Stimulated activated CD4-positive, alpha-beta T cell treated with anti-CD3 and anti-CD28 coated beads, Interleukin-1b, Interleukin-23, amount 100 ng/mL, for 1 hour (primary cell): ENCODE measurements at regions not wholly inside any gene's neighbourhood (a gene's known extent, or its start where the extent isn't known, plus 50 kb on each side); places are given as distances from the start of the nearest gene placed in this dataset.

Experiments
- DNase-seq, 2 donors: peaks; one replicate each; pipeline ENCODE4 v3.0.0-alpha.2; 2020; ENCODE audit warnings: low read depth in 2 of 2

- no peak for DNase-seq
Measured at GRCh38 chr6:168782187-168782751, 341.3 kb downstream of the SMOC2 start.

- no peak for DNase-seq
Measured at GRCh38 chr6:168778201-168778600, 337.2 kb downstream of the SMOC2 start.

GRCh38 chr6:168774381-168774780 is 333.4 kb downstream of the SMOC2 start:
- no peak for DNase-seq

- DNase-seq: no peak
Measured at GRCh38 chr6:168773788-168774187, 332.8 kb downstream of the SMOC2 start.

GRCh38 chr6:168765752-168766151 is 324.8 kb downstream of the SMOC2 start:
- DNase-seq: no peak

GRCh38 chr6:168756009-168756634 is 315.1 kb downstream of the SMOC2 start:
- no peak for DNase-seq

GRCh38 chr6:168746643-168747042 is 305.7 kb downstream of the SMOC2 start:
- DNase-seq: no peak

- DNase-seq: no peak
Measured at GRCh38 chr6:168746013-168746412, 305.0 kb downstream of the SMOC2 start.

- DNase-seq: no peak
Measured at GRCh38 chr6:168744861-168745260, 303.9 kb downstream of the SMOC2 start.

GRCh38 chr6:168741942-168742782 is 301.2 kb downstream of the SMOC2 start:
- no peak for DNase-seq

- no peak for DNase-seq
Measured at GRCh38 chr6:168741305-168741704, 300.3 kb downstream of the SMOC2 start.

GRCh38 chr6:168739381-168739780 is 298.4 kb downstream of the SMOC2 start:
- DNase-seq: no peak

GRCh38 chr6:168737481-168737880 is 296.5 kb downstream of the SMOC2 start:
- no peak for DNase-seq

GRCh38 chr6:168737014-168737413 is 296.0 kb downstream of the SMOC2 start:
- DNase-seq: no peak

- DNase-seq: no peak
Measured at GRCh38 chr6:168736039-168736438, 295.1 kb downstream of the SMOC2 start.

GRCh38 chr6:168735268-168735949 is 294.4 kb downstream of the SMOC2 start:
- DNase-seq: no peak

GRCh38 chr6:168734523-168734922 is 293.5 kb downstream of the SMOC2 start:
- no peak for DNase-seq

- no peak for DNase-seq
Measured at GRCh38 chr6:168732676-168733075, 291.7 kb downstream of the SMOC2 start.

- DNase-seq: no peak
Measured at GRCh38 chr6:168730931-168731716, 290.1 kb downstream of the SMOC2 start.

- DNase-seq: no peak
Measured at GRCh38 chr6:168728056-168728455, 287.1 kb downstream of the SMOC2 start.

- no peak for DNase-seq
Measured at GRCh38 chr6:168726312-168726856, 285.4 kb downstream of the SMOC2 start.
